SK-N-SH treated with all-trans-retinoic acid at 6 μM for 48 hours (cell line): ENCODE measurements at regions not wholly inside any gene's neighbourhood (a gene's known extent, or its start where the extent isn't known, plus 50 kb on each side); places are given as distances from the start of the nearest gene placed in this dataset.

Source experiments
- ATAC-seq: fragments of 200-7000 bp; cut with Tn5 transposase; 3 replicates; pipeline ENCODE4 v1.9.1; 2020; ENCODE audit warnings: mild to moderate bottlenecking, moderate library complexity
- ARNTL ChIP-seq: fragments of 450-650 bp; formaldehyde crosslinking; IDR thresholded peaks from 2 replicates; pipeline ENCODE4 v1.5.0; 2020; ENCODE audit warnings: low read depth, mild to moderate bottlenecking, moderate library complexity, borderline replicate concordance
- BACH2 ChIP-seq: fragments of 250-450 bp; sonication (Bioruptor Pico); IDR thresholded peaks from 2 replicates; pipeline ENCODE4 v1.9.0; 2021; ENCODE audit warnings: mild to moderate bottlenecking, borderline replicate concordance
- CREB5 ChIP-seq: fragments of 250-450 bp; sonication (Bioruptor Pico); IDR thresholded peaks from 2 replicates; pipeline ENCODE4 v1.5.1; 2020; ENCODE audit warnings: low read depth, mild to moderate bottlenecking, moderate library complexity
- CSDC2 ChIP-seq: fragments of 250-450 bp; sonication (Bioruptor Pico); IDR thresholded peaks from 2 replicates; pipeline ENCODE4 v1.5.0; 2020; ENCODE audit warnings: mild to moderate bottlenecking, moderate library complexity
- CSRNP3 ChIP-seq: fragments of 250-450 bp; sonication (Bioruptor Pico); IDR thresholded peaks from 2 replicates; pipeline ENCODE4 v1.5.1; 2021; ENCODE audit warnings: mild to moderate bottlenecking, moderate library complexity
- ESRRG ChIP-seq: fragments of 250-450 bp; sonication (Bioruptor Pico); IDR thresholded peaks from 2 replicates; pipeline ENCODE4 v1.6.1; 2021; ENCODE audit warnings: mild to moderate bottlenecking
- GLIS3 ChIP-seq: fragments of 250-450 bp; sonication (Bioruptor Pico); IDR thresholded peaks from 2 replicates; pipeline ENCODE4 v1.5.0; 2020; ENCODE audit warnings: mild to moderate bottlenecking, moderate library complexity
- ISL1 ChIP-seq: fragments of 250-450 bp; sonication (Bioruptor Pico); IDR thresholded peaks from 2 replicates; pipeline ENCODE4 v2.1.2; 2022; ENCODE audit warnings: mild to moderate bottlenecking, moderate library complexity
- PATZ1 ChIP-seq: fragments of 250-450 bp; sonication (Bioruptor Pico); IDR thresholded peaks from 2 replicates; pipeline ENCODE4 v1.8.0; 2020; ENCODE audit warnings: mild to moderate bottlenecking, moderate library complexity, borderline replicate concordance
- POU6F1 ChIP-seq: fragments of 250-450 bp; sonication (Bioruptor Pico); IDR thresholded peaks from 2 replicates; pipeline ENCODE4 v1.8.0; 2021; ENCODE audit warnings: low read depth, mild to moderate bottlenecking, moderate library complexity, borderline replicate concordance
- PPARA ChIP-seq: fragments of 250-450 bp; sonication (Bioruptor Pico); IDR thresholded peaks from 2 replicates; pipeline ENCODE4 v1.5.0; 2020; ENCODE audit warnings: mild to moderate bottlenecking, borderline replicate concordance
- RARB ChIP-seq: fragments of 250-450 bp; sonication (Bioruptor Pico); IDR thresholded peaks from 2 replicates; pipeline ENCODE4 v1.8.0; 2021; ENCODE audit warnings: mild to moderate bottlenecking, moderate library complexity
- SNAI2 ChIP-seq: fragments of 250-450 bp; sonication (Bioruptor Pico); IDR thresholded peaks from 2 replicates; pipeline ENCODE4 v1.5.0; 2020; ENCODE audit warnings: mild to moderate bottlenecking, moderate library complexity
- TCF4 ChIP-seq: fragments of 250-450 bp; sonication (Bioruptor Pico); IDR thresholded peaks from 2 replicates; pipeline ENCODE4 v1.8.0; 2021; ENCODE audit warnings: mild to moderate bottlenecking, moderate library complexity, borderline replicate concordance
- TSHZ2 ChIP-seq: fragments of 250-450 bp; sonication (Bioruptor Pico); IDR thresholded peaks from 2 replicates; pipeline ENCODE4 v1.5.0; 2020; ENCODE audit warnings: mild to moderate bottlenecking, moderate library complexity
- ZC3H10 ChIP-seq: fragments of 250-450 bp; sonication (Bioruptor Pico); IDR thresholded peaks from 2 replicates; pipeline ENCODE4 v1.5.1; 2021; ENCODE audit warnings: mild to moderate bottlenecking, moderate library complexity
- ZFP30 ChIP-seq: fragments of 450-650 bp; formaldehyde crosslinking; IDR thresholded peaks from 2 replicates; pipeline ENCODE4 v1.5.0; 2022; ENCODE audit warnings: mild to moderate bottlenecking, moderate library complexity
- ZNF565 ChIP-seq: fragments of 450-650 bp; formaldehyde crosslinking; conservative IDR thresholded peaks from 2 replicates; pipeline ENCODE4 v1.5.0; 2020; ENCODE audit warnings: low read depth, mild to moderate bottlenecking, moderate library complexity
- ZNF70 ChIP-seq: fragments of 450-650 bp; formaldehyde crosslinking; IDR thresholded peaks from 2 replicates; pipeline ENCODE4 v1.5.0; 2020; ENCODE audit warnings: mild to moderate bottlenecking, moderate library complexity
- ZNF8 ChIP-seq: fragments of 450-650 bp; formaldehyde crosslinking; IDR thresholded peaks from 2 replicates; pipeline ENCODE4 v1.5.0; 2020; ENCODE audit warnings: mild to moderate bottlenecking, moderate library complexity

- no peak for TF ChIP-seq TCF4 (CRISPR knock-in tag)
- TF ChIP-seq ZC3H10 (CRISPR knock-in tag): no peak
- TF ChIP-seq BACH2 (CRISPR knock-in tag): no peak
- TF ChIP-seq ZFP30: no peak
- no peak for TF ChIP-seq ARNTL (CRISPR knock-in tag)
- no peak for TF ChIP-seq POU6F1 (CRISPR knock-in tag)
- no peak for TF ChIP-seq ISL1 (CRISPR knock-in tag)
- TF ChIP-seq ZNF565: no peak
- TF ChIP-seq CSRNP3 (CRISPR knock-in tag): no peak
- ATAC-seq: no peak
These were observed 104.8 kb upstream of the ZNF648 start for GRCh38 chr1:182166321-182166720.

GRCh38 chr1:182164273-182164672, 102.8 kb upstream of the ZNF648 start:
- no peak for ATAC-seq
- TF ChIP-seq TSHZ2 (no peak), ZNF565 (no peak), POU6F1 (CRISPR knock-in tag) (no peak), PATZ1 (CRISPR knock-in tag) (no peak), CSDC2 (no peak), RARB (CRISPR knock-in tag) (no peak), ZC3H10 (CRISPR knock-in tag) (no peak), ZNF70 (CRISPR knock-in tag) (no peak), TCF4 (CRISPR knock-in tag) (no peak)

GRCh38 chr1:182163821-182164223, 102.3 kb upstream of the ZNF648 start:
- ATAC-seq: no peak
- TF ChIP-seq POU6F1 (CRISPR knock-in tag) (no peak), GLIS3 (CRISPR knock-in tag) (no peak), ESRRG (CRISPR knock-in tag) (no peak), CSRNP3 (CRISPR knock-in tag) (no peak), SNAI2 (CRISPR knock-in tag) (no peak), TSHZ2 (no peak), PPARA (no peak), CREB5 (no peak), TCF4 (CRISPR knock-in tag) (no peak), CSDC2 (no peak), ZNF565 (no peak), ZNF8 (CRISPR knock-in tag) (no peak), ZC3H10 (CRISPR knock-in tag) (no peak)
